ENCODE measurements at regions not wholly inside any gene's neighbourhood (a gene's known extent, or its start where the extent isn't known, plus 50 kb on each side); places are given as distances from the start of the nearest gene placed in this dataset.

DNA sequence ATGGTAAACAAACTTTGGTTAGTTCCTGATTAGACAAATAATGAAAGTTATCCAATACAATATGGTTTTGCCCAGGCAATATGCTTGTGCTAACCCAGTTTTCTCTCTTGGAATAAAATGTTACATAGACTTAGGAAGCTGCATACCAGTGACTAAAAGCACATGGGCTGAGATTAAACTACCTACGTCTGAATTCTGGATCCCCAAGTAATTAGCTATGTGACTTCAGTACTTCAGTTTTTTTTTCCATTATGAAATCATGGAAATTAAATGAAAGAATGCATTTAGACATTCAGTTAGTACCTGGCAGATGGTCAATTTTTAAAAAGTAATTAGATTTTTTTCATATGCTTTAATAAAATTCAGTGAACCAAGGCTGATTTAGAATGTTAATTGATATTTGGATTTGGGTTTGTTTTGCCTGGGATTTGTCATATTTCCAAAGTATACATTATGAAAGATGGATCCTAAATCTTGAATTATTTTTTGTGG, 213.9 kb downstream of the PTH2R start:
- H3K4me2 ChIP-seq (replicated peaks; ENCODE audit: low read depth, low read length, poor library complexity, severe bottlenecking): no peak overlapping the region
- no peaks in the 10 kb centered on the region for H3K27me3 ChIP-seq (replicated peaks in 1 of 4; ENCODE audit: control extremely low read depth in 1 of 4, control insufficient read depth in 3 of 4, insufficient read depth in 4 of 4, low read length in 3 of 4)
- H4K20me1 ChIP-seq (ENCODE audit: control insufficient read depth, insufficient read depth, low read length, poor library complexity, severe bottlenecking): no peaks in the 10 kb centered on the region
- DNase-seq: no peak
- H3K9me3 Mint-ChIP-seq (ENCODE audit: insufficient read depth): no peaks in the 10 kb centered on the region
- H3K4me3 ChIP-seq (ENCODE audit: control extremely low read depth in 1 of 5, extremely low read depth in 1 of 5, insufficient read depth in 1 of 5, low read depth in 2 of 5, low read length in 4 of 5): no peak overlapping the region
- CTCF ChIA-PET: no interaction called here
- no peaks in the 10 kb centered on the region for H3K36me3 ChIP-seq (replicated peaks in 1 of 2; ENCODE audit: control extremely low read depth in 1 of 2, control insufficient read depth in 1 of 2, extremely low read depth in 1 of 2, insufficient read depth in 2 of 2, low read length in 1 of 2)
- H3K9me3 ChIP-seq (ENCODE audit: control extremely low read depth in 1 of 3, control insufficient read depth in 2 of 3, insufficient read depth in 1 of 3, low read length in 2 of 3): no peaks in the 10 kb centered on the region
- no peak overlapping the region for H3K27ac ChIP-seq (ENCODE audit: low read length in 2 of 2)
- no peak overlapping the region for H3K27ac Mint-ChIP-seq
- ATAC-seq (ENCODE audit: low read depth): no peak
- H3K4me3 Mint-ChIP-seq: no peak overlapping the region
- no CpG with 5 or more reads among the region's 1 CpG for WGBS (ENCODE audit: insufficient coverage)
- no peaks in the 10 kb centered on the region for H3K79me2 ChIP-seq (ENCODE audit: control insufficient read depth, insufficient read depth, low read length)
- intact Hi-C loops (cut with micrococcal nuclease): no loop called here
- TF ChIP-seq, protein P1, sequence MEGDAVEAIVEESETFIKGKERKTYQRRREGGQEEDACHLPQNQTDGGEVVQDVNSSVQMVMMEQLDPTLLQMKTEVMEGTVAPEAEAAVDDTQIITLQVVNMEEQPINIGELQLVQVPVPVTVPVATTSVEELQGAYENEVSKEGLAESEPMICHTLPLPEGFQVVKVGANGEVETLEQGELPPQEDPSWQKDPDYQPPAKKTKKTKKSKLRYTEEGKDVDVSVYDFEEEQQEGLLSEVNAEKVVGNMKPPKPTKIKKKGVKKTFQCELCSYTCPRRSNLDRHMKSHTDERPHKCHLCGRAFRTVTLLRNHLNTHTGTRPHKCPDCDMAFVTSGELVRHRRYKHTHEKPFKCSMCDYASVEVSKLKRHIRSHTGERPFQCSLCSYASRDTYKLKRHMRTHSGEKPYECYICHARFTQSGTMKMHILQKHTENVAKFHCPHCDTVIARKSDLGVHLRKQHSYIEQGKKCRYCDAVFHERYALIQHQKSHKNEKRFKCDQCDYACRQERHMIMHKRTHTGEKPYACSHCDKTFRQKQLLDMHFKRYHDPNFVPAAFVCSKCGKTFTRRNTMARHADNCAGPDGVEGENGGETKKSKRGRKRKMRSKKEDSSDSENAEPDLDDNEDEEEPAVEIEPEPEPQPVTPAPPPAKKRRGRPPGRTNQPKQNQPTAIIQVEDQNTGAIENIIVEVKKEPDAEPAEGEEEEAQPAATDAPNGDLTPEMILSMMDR (IDR thresholded peaks at IDR 0.05): no peak
- no peak for TF ChIP-seq EZH2 (IDR thresholded peaks at IDR 0.05; ENCODE audit: borderline replicate concordance, insufficient read depth, low read depth, low read length, poor library complexity, severe bottlenecking)
- H3K9ac ChIP-seq (ENCODE audit: low read length): no peak overlapping the region
- H3K4me1 ChIP-seq (ENCODE audit: control insufficient read depth in 2 of 2, insufficient read depth in 2 of 2, low read length in 2 of 2): no peaks in the 10 kb centered on the region
- no peaks in the 10 kb centered on the region for H3K4me1 Mint-ChIP-seq
- peaks cover 3% of the 10 kb centered on the region for H3K27me3 Mint-ChIP-seq
- no peak overlapping the region for H2AFZ ChIP-seq (ENCODE audit: insufficient read depth, low read depth, low read length, poor library complexity, severe bottlenecking)
- POLR2A ChIA-PET: no interaction called here

DNA sequence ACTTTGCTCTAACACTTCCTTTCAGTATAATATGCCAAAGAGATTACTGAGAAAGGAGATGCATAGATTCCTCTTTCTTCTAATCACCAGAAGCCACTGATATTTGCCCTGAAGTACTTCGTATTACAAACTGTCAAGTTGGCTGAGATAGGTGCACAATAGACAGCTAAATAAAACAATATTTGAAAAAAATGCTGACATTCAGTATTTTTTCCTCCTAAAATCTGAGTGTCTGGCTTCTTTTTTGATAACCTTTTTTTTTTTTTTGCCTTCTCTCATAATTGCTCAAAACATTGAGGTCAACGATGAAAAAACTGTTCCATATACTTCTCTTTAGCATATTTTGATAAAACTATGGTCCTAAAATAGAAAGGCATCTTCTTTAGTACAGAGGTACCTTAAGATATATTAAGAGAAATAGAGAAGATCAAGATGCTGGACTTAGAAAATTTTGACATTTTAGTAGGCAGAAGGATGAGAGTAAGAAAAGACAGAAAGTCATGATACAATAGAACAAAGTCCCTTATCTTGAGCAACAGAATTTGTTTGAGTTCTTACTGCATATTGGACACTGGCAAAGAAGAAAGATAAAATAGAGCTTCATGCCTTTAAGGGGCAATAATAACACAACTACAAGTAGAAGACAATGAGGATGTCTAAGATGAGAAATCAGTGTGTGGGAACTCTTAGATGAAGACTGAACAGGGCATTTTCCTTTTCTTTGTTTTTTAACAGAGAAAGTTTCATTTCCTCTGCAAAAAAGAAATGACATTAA, 220.7 kb downstream of the PTH2R start:
- ChIA-PET CTCF (no interaction called here), POLR2A (no interaction called here)
- H3K79me2 ChIP-seq (ENCODE audit: control insufficient read depth, insufficient read depth, low read length): no peaks in the 10 kb centered on the region
- H3K4me3 ChIP-seq (ENCODE audit: control extremely low read depth in 1 of 5, extremely low read depth in 1 of 5, insufficient read depth in 1 of 5, low read depth in 2 of 5, low read length in 4 of 5): no peak overlapping the region
- no peak overlapping the region for H3K27ac Mint-ChIP-seq
- no peaks in the 10 kb centered on the region for H3K4me1 ChIP-seq (ENCODE audit: control insufficient read depth in 2 of 2, insufficient read depth in 2 of 2, low read length in 2 of 2)
- H3K27ac ChIP-seq (ENCODE audit: low read length in 2 of 2): no peak overlapping the region
- no peaks in the 10 kb centered on the region for H3K9me3 Mint-ChIP-seq (ENCODE audit: insufficient read depth)
- no peak for DNase-seq
- H3K27me3 ChIP-seq (replicated peaks in 1 of 4; ENCODE audit: control extremely low read depth in 1 of 4, control insufficient read depth in 3 of 4, insufficient read depth in 4 of 4, low read length in 3 of 4): no peaks in the 10 kb centered on the region
- TF ChIP-seq EZH2 (IDR thresholded peaks at IDR 0.05; ENCODE audit: borderline replicate concordance, insufficient read depth, low read depth, low read length, poor library complexity, severe bottlenecking): no peak
- TF ChIP-seq, protein P1 (IDR thresholded peaks at IDR 0.05): no peak
- H3K4me1 Mint-ChIP-seq: no peaks in the 10 kb centered on the region
- no peaks in the 10 kb centered on the region for H3K9me3 ChIP-seq (ENCODE audit: control extremely low read depth in 1 of 3, control insufficient read depth in 2 of 3, insufficient read depth in 1 of 3, low read length in 2 of 3)
- WGBS (ENCODE audit: insufficient coverage): no CpG with 5 or more reads among the region's 2 CpGs
- no peak overlapping the region for H3K4me3 Mint-ChIP-seq
- no peak overlapping the region for H3K4me2 ChIP-seq (replicated peaks; ENCODE audit: low read depth, low read length, poor library complexity, severe bottlenecking)
- no peak overlapping the region for H2AFZ ChIP-seq (ENCODE audit: insufficient read depth, low read depth, low read length, poor library complexity, severe bottlenecking)
- intact Hi-C loops (cut with micrococcal nuclease): no loop called here
- no peaks in the 10 kb centered on the region for H3K27me3 Mint-ChIP-seq
- H4K20me1 ChIP-seq (ENCODE audit: control insufficient read depth, insufficient read depth, low read length, poor library complexity, severe bottlenecking): no peaks in the 10 kb centered on the region
- no peak for ATAC-seq (ENCODE audit: low read depth)
- no peak overlapping the region for H3K9ac ChIP-seq (ENCODE audit: low read length)
- no peaks in the 10 kb centered on the region for H3K36me3 ChIP-seq (replicated peaks in 1 of 2; ENCODE audit: control extremely low read depth in 1 of 2, control insufficient read depth in 1 of 2, extremely low read depth in 1 of 2, insufficient read depth in 2 of 2, low read length in 1 of 2)
